ENCODE measurements at regions not wholly inside any gene's neighbourhood (a gene's known extent, or its start where the extent isn't known, plus 50 kb on each side); places are given as distances from the start of the nearest gene placed in this dataset.

- Mint-ChIP-seq H3K27ac (ENCODE audit: unreplicated experiment) (no peak overlapping the region), H3K36me3 (ENCODE audit: unreplicated experiment) (no peaks in the 10 kb centered on the region), H3K27me3 (ENCODE audit: unreplicated experiment) (no peaks in the 10 kb centered on the region), H3K4me3 (ENCODE audit: unreplicated experiment) (no peak overlapping the region), H3K9me3 (ENCODE audit: unreplicated experiment) (no peaks in the 10 kb centered on the region), H3K4me1 (ENCODE audit: unreplicated experiment) (no peaks in the 10 kb centered on the region)
- TF ChIP-seq CTCF (IDR thresholded peaks at IDR 0.05): no peak
- DNase-seq (ENCODE audit: extremely low spot score, unreplicated experiment): no peak
Measured at GRCh38 chr2:181223234-181223633, 234.0 kb upstream of the ITGA4 start.

GRCh38 chr2:181224866-181225265, 232.3 kb upstream of the ITGA4 start:
- no peak overlapping the region for H3K27ac Mint-ChIP-seq (ENCODE audit: unreplicated experiment)
- no peaks in the 10 kb centered on the region for H3K4me1 Mint-ChIP-seq (ENCODE audit: unreplicated experiment)
- no peaks in the 10 kb centered on the region for H3K27me3 Mint-ChIP-seq (ENCODE audit: unreplicated experiment)
- H3K36me3 Mint-ChIP-seq (ENCODE audit: unreplicated experiment): no peaks in the 10 kb centered on the region
- no peaks in the 10 kb centered on the region for H3K9me3 Mint-ChIP-seq (ENCODE audit: unreplicated experiment)
- DNase-seq (ENCODE audit: extremely low spot score, unreplicated experiment): no peak
- H3K4me3 Mint-ChIP-seq (ENCODE audit: unreplicated experiment): no peak overlapping the region
- TF ChIP-seq CTCF (IDR thresholded peaks at IDR 0.05): no peak

- H3K4me3 Mint-ChIP-seq (ENCODE audit: unreplicated experiment): no peak overlapping the region
- DNase-seq (ENCODE audit: extremely low spot score, unreplicated experiment): no peak
- H3K27me3 Mint-ChIP-seq (ENCODE audit: unreplicated experiment): no peaks in the 10 kb centered on the region
- no peaks in the 10 kb centered on the region for H3K9me3 Mint-ChIP-seq (ENCODE audit: unreplicated experiment)
- H3K4me1 Mint-ChIP-seq (ENCODE audit: unreplicated experiment): no peaks in the 10 kb centered on the region
- no peaks in the 10 kb centered on the region for H3K36me3 Mint-ChIP-seq (ENCODE audit: unreplicated experiment)
- H3K27ac Mint-ChIP-seq (ENCODE audit: unreplicated experiment): no peak overlapping the region
- no peak for TF ChIP-seq CTCF (IDR thresholded peaks at IDR 0.05)
Measured at GRCh38 chr2:181228661-181229060, 228.5 kb upstream of the ITGA4 start.

GRCh38 chr2:181231151-181231550, 226.0 kb upstream of the ITGA4 start:
- Mint-ChIP-seq H3K4me1 (ENCODE audit: unreplicated experiment) (no peaks in the 10 kb centered on the region), H3K27me3 (ENCODE audit: unreplicated experiment) (no peaks in the 10 kb centered on the region), H3K9me3 (ENCODE audit: unreplicated experiment) (no peaks in the 10 kb centered on the region), H3K4me3 (ENCODE audit: unreplicated experiment) (no peak overlapping the region), H3K36me3 (ENCODE audit: unreplicated experiment) (no peaks in the 10 kb centered on the region), H3K27ac (ENCODE audit: unreplicated experiment) (no peak overlapping the region)
- TF ChIP-seq CTCF (IDR thresholded peaks at IDR 0.05): no peak
- DNase-seq (ENCODE audit: extremely low spot score, unreplicated experiment): no peak

GRCh38 chr2:181231886-181232621, 225.1 kb upstream of the ITGA4 start:
- no peak overlapping the region for H3K4me3 Mint-ChIP-seq (ENCODE audit: unreplicated experiment)
- no peaks in the 10 kb centered on the region for H3K9me3 Mint-ChIP-seq (ENCODE audit: unreplicated experiment)
- no peak overlapping the region for H3K27ac Mint-ChIP-seq (ENCODE audit: unreplicated experiment)
- no peak for DNase-seq (ENCODE audit: extremely low spot score, unreplicated experiment)
- H3K27me3 Mint-ChIP-seq (ENCODE audit: unreplicated experiment): no peaks in the 10 kb centered on the region
- no peaks in the 10 kb centered on the region for H3K36me3 Mint-ChIP-seq (ENCODE audit: unreplicated experiment)
- no peaks in the 10 kb centered on the region for H3K4me1 Mint-ChIP-seq (ENCODE audit: unreplicated experiment)
- no peak for TF ChIP-seq CTCF (IDR thresholded peaks at IDR 0.05)
